NCI-H345 (cell line): ENCODE measurements at regions not wholly inside any gene's neighbourhood (a gene's known extent, or its start where the extent isn't known, plus 50 kb on each side); places are given as distances from the start of the nearest gene placed in this dataset.
A peak's percentile ranks its signal among the peaks of the same experiment; 100 is the strongest.

Experiments
- DNase-seq: peaks from one replicate; lab custom pipeline; 2025; lab: John Stamatoyannopoulos, UW

- DNase-seq: no peak
Measured at GRCh38 chr13:34465423-34465922, 476.6 kb upstream of the NBEA start.

GRCh38 chr13:34466301-34466700 is 475.8 kb upstream of the NBEA start:
- no peak for DNase-seq

- no peak for DNase-seq
Measured at GRCh38 chr13:34467450-34468083, 474.5 kb upstream of the NBEA start.

DNA sequence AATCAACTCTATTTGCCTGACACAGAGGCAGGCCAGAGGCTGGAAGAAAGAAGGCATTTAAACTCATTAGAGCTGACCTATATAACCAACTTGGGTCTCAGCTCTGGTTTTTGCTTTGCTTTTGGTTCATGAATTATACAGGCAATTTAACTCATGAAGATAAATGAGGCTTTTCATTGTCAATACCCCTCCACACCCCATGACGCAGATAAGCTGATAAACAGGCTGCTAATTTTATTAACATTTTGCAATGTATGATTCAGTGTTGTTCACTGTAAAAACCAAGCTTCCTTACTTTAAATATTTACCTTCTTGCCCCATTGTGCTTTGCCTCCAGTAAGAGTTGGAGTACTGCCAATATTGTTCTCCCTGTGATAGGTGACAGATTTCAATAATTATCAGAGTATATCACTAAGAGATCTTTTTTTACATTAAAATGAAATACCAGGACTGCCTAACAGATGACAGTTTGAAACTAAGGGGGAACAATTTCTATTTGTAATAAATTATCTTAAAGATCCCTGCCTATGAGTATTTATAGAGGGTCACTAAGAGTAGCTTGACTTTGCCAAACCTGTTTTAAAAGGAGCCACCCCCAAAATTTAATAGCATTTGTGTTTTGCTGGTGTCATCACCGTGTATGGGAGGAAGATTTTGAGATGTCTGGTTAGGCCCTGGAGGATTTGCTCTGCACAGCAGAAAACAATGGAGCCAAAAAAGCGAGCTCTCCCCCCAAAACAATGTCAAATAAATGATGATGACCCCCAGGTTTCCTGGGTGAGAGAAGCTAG is 472.7 kb upstream of the NBEA start:
- peak; percentile 38 for DNase-seq

- DNase-seq: no peak
Measured at GRCh38 chr13:34474187-34474868, 467.7 kb upstream of the NBEA start.

GRCh38 chr13:34478376-34478775 is 463.7 kb upstream of the NBEA start:
- no peak for DNase-seq

- no peak for DNase-seq
Measured at GRCh38 chr13:34502011-34502410, 440.1 kb upstream of the NBEA start.

DNA sequence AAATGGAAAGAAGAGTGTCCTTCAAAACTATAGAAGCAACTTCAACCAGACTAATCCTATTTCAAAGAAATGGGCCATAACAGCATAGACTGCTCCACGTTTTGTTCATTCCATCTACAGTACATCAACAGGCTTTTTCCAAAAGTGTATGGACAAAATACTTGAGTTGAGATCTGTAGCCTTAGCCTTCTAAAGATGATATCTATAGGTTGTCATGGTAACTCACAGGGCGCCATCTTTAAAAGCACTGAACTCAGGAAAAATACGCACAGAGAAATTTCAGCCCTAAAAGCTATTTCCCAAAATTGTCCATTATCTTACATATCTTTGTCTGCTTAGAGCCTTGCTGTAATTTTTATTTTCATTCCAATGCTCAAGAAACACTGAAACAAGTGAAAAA is 439.4 kb upstream of the NBEA start:
- DNase-seq: no peak

DNA sequence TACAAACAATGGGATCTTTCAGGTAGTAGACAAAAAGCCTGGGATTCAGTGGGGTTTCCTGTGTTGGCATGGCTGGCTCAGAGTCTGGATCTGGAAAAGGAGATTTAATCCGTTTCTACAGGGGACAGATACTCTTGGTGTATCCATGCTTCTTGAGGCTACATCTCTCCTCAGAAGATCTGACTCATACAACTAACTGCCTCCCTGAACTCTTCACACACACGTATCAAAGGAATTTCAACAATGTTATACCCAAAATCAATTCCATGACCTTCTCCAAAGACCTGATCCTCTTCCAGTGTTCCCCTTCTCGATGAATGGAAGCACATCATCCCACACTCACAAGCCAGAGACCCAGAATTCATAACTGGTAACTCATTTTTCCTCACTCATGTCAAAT is 435.3 kb upstream of the NBEA start:
- DNase-seq: no peak

DNA sequence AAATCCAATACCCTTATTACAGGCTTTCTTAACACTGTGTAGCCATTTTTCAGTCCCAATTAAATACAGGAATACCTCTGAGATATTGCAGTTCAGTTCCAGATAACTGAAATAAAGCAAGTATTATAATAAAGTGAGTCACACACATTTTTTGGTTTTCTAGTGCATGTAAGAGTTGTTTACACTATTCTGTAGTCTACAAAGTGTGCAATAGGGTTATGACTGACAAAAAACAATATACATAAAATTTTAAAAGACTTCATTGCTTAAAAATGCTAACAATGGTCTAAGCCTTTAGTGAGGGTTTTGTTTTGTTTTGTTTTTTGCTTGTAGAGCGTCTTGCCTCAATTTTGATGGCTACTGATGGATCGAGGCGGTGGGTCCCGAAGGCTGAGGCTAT is 434.4 kb upstream of the NBEA start:
- no peak for DNase-seq

DNA sequence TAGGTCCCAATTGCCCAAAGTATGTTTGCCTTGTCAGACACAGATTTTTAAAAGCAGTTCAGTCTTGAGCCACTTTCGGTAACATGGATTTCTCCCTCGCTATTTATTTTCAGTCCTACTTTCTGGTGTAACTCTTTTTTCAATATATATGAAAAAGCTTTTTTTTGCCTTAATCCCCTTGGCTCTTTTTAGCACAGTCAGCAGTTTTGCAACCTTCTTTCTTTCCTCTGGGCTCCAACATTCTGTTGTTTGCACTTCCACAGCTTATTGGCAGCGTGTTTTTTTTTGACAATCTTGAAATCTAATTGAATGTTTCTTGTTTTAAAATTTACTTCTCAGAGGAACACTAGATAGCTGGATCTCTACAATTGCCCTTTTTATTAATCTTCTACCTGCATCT is 429.3 kb upstream of the NBEA start:
- no peak for DNase-seq

DNA sequence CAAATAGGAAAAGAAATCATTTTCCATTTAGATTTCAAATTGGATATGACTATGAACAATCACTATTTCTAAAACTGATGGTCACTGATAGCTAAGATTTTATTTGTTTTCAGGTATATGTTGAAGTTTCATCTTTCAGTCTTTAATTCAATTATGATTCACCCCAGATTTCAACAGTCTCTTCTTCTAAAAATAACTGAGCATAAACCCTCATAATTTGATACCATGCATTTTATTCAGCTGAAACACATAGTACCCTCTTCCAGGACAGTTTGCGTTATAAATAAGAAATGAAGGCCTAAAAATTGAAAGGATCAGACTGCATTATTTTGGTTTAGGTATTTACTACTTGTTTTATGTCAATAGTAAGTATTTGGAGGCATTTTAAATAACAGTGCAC is 428.5 kb upstream of the NBEA start:
- no peak for DNase-seq

GRCh38 chr13:34515201-34515600 is 426.9 kb upstream of the NBEA start:
- no peak for DNase-seq

GRCh38 chr13:34521171-34521570 is 420.9 kb upstream of the NBEA start:
- no peak for DNase-seq

DNA sequence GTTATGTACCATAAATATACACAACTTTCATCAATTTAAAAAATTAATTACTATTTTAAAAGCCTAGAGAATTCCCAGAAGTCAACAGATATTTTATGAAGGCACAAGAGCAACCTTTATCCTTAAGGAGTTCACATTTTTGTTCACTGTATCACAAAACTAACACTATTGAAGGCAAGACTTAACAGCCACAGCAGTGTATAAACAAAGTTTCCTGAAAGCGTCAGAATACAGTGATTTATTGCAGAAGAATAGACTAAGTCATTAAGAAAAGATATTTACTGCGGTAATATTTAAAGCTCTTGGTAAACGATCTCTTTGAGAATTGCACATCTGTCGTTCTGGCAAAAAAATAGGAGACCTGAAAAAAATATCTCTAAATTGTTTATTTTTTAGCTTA is 419.3 kb upstream of the NBEA start:
- DNase-seq: no peak

GRCh38 chr13:34523406-34523805 is 418.7 kb upstream of the NBEA start:
- no peak for DNase-seq

- DNase-seq: no peak
Measured at GRCh38 chr13:34533941-34534340, 408.1 kb upstream of the NBEA start.

- DNase-seq: no peak
Measured at GRCh38 chr13:34542321-34542720, 399.7 kb upstream of the NBEA start.

GRCh38 chr13:34543836-34544235 is 398.2 kb upstream of the NBEA start:
- no peak for DNase-seq

DNA sequence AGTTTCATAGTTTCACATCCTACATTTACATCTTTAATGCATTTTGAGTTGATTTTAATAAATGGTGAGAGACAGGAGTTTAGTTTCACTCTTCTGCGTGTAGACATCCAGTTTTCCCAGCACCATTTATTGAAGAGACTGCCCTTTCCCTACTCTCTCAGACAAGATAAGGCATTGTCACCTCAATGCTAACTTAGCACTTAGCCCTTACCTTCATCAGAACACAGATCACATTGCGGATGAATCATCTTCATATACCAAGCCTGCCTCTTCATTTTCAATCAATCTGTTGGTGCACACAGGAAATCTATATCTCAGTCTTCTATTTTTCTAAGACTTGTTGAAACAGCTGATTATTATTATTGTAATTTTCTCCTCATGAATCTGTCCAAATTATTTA is 396.6 kb upstream of the NBEA start:
- no peak for DNase-seq

GRCh38 chr13:34546344-34547250 is 395.5 kb upstream of the NBEA start:
- no peak for DNase-seq

- DNase-seq: no peak
Measured at GRCh38 chr13:34547929-34548328, 394.1 kb upstream of the NBEA start.
